B cell (primary cell): ENCODE measurements at regions not wholly inside any gene's neighbourhood (a gene's known extent, or its start where the extent isn't known, plus 50 kb on each side); places are given as distances from the start of the nearest gene placed in this dataset.

Experiments
- ATAC-seq: fragments of 200-7000 bp; cut with Tn5 transposase; one replicate; pipeline ENCODE4 v1.10.0; 2021; ENCODE audit warnings: low read depth, mild to moderate bottlenecking, moderate number of reproducible peaks, moderate library complexity
- CTCF ChIA-PET: fragments of 350-600 bp; sonication (Branson Sonifier 250); formaldehyde crosslinking; loops from one replicate; lab custom pipeline; 2021; ENCODE audit warnings: antibody characterized with exemption, inconsistent platforms; lab: Charles Lee
- POLR2A ChIA-PET: fragments of 350-600 bp; sonication (Branson Sonifier 250); formaldehyde crosslinking; loops from one replicate; lab custom pipeline; 2021; ENCODE audit warnings: antibody characterized with exemption; lab: Charles Lee
- DNase-seq: peaks from one replicate; pipeline ENCODE4 v3.0.0; 2013
- H2AFZ ChIP-seq: 2 replicates; pipeline ENCODE4 v1.6.1; 2012; ENCODE audit warnings: mild to moderate bottlenecking, low read depth, low read length; ENCODE audit not compliant: insufficient read depth, poor library complexity, severe bottlenecking
- H3K27ac ChIP-seq, 2 donors: 1 replicate in 1 of 2; 2 replicates in 1 of 2; pipeline ENCODE4 v1.5.1; 2012 to 2013; ENCODE audit warnings: low read length in 2 of 2, mild to moderate bottlenecking in 2 of 2, moderate library complexity in 1 of 2
- H3K27me3 ChIP-seq, 4 experiments: fragments of 200-600 bp in 1 of 4; sonication (generic) in 1 of 4; replicated peaks in 1 of 4; 1 replicate in 2 of 4; 2 replicates in 2 of 4; pipeline versions ENCODE4 v1.6.1 to v1.7.0; 2013 to 2016; ENCODE audit warnings: low read length in 3 of 4, mild to moderate bottlenecking in 2 of 4, mixed read lengths in 1 of 4, moderate library complexity in 1 of 4; ENCODE audit not compliant: insufficient read depth in 4 of 4, control insufficient read depth in 3 of 4; ENCODE audit errors: control extremely low read depth in 1 of 4
- H3K36me3 ChIP-seq, 2 experiments: replicated peaks in 1 of 2; 1 replicate in 1 of 2; 2 replicates in 1 of 2; pipeline versions ENCODE4 v1.6.1 to v1.7.1; 2013; ENCODE audit warnings: low read length in 1 of 2; ENCODE audit not compliant: insufficient read depth in 2 of 2, control insufficient read depth in 1 of 2; ENCODE audit errors: control extremely low read depth in 1 of 2, extremely low read depth in 1 of 2
- H3K4me1 ChIP-seq, 2 donors: fragments of 200-600 bp in 1 of 2; sonication (generic) in 1 of 2; 1 replicate in 1 of 2; 2 replicates in 1 of 2; pipeline versions ENCODE4 v1.5.1 to v1.6.1; 2013 to 2017; ENCODE audit warnings: low read length in 2 of 2; ENCODE audit not compliant: control insufficient read depth in 2 of 2, insufficient read depth in 2 of 2
- H3K4me2 ChIP-seq: replicated peaks from 2 replicates; pipeline ENCODE3; 2012; ENCODE audit warnings: mild to moderate bottlenecking, low read depth, low read length; ENCODE audit not compliant: poor library complexity, severe bottlenecking
- H3K4me3 ChIP-seq, 5 experiments: fragments of 200-600 bp in 1 of 5; sonication (generic) in 1 of 5; 1 replicate in 3 of 5; 2 replicates in 2 of 5; pipeline versions ENCODE4 v1.5.1 to v1.7.0; 2011 to 2016; ENCODE audit warnings: low read length in 4 of 5, mild to moderate bottlenecking in 4 of 5, low read depth in 2 of 5, control low read depth in 1 of 5, moderate library complexity in 1 of 5; ENCODE audit not compliant: insufficient read depth in 1 of 5; ENCODE audit errors: control extremely low read depth in 1 of 5, extremely low read depth in 1 of 5
- H3K79me2 ChIP-seq: fragments of 200-600 bp; sonication (generic); one replicate; pipeline ENCODE4 v1.6.0; 2016; ENCODE audit warnings: low read length; ENCODE audit not compliant: control insufficient read depth, insufficient read depth
- H3K9ac ChIP-seq: fragments of 200-600 bp; sonication (generic); 2 replicates; pipeline ENCODE4 v1.6.1; 2017; ENCODE audit warnings: mild to moderate bottlenecking, low read length, moderate library complexity
- H3K9me3 ChIP-seq, 3 donors: one replicate each; pipeline versions ENCODE4 v1.6.1 to v1.7.1; 2013; ENCODE audit warnings: low read length in 2 of 3; ENCODE audit not compliant: control insufficient read depth in 2 of 3, insufficient read depth in 1 of 3; ENCODE audit errors: control extremely low read depth in 1 of 3
- H4K20me1 ChIP-seq: 2 replicates; pipeline ENCODE4 v1.6.0; 2012; ENCODE audit warnings: mild to moderate bottlenecking, low read length; ENCODE audit not compliant: insufficient read depth, control insufficient read depth, poor library complexity, severe bottlenecking
- H3K27ac Mint-ChIP-seq: one replicate; pipeline ENCODE4 v1.8.0; 2021; ENCODE audit warnings: mixed read lengths
- H3K27me3 Mint-ChIP-seq: one replicate; pipeline ENCODE4 v1.8.0; 2021; ENCODE audit warnings: mixed read lengths
- H3K4me1 Mint-ChIP-seq: one replicate; pipeline ENCODE4 v1.8.0; 2021; ENCODE audit warnings: mixed read lengths
- H3K4me3 Mint-ChIP-seq: one replicate; pipeline ENCODE4 v1.8.0; 2021; ENCODE audit warnings: mixed read lengths
- H3K9me3 Mint-ChIP-seq: one replicate; pipeline ENCODE4 v1.8.0; 2022; ENCODE audit warnings: mixed read lengths; ENCODE audit not compliant: insufficient read depth
- CTCF ChIP-seq: fragments of 200-600 bp; IDR thresholded peaks from one replicate; pipeline ENCODE4 v1.8.0; 2022; ENCODE audit warnings: antibody characterized with exemption, mild to moderate bottlenecking
- EZH2 ChIP-seq: IDR thresholded peaks from 2 replicates; pipeline ENCODE4 v1.6.1; 2012; ENCODE audit warnings: borderline replicate concordance, low read depth, mild to moderate bottlenecking, moderate library complexity, low read length; ENCODE audit not compliant: insufficient read depth, poor library complexity, severe bottlenecking
- WGBS: methylation state at CpG from one replicate; pipeline ENCODE4 v1.1.5; 2013; ENCODE audit warnings: missing lambda C conversion rate; ENCODE audit not compliant: insufficient coverage; 5-methylcytosine and 5-hydroxymethylcytosine counted together
- intact Hi-C: fragments of 100-400 bp; cut with micrococcal nuclease; formaldehyde crosslinking; loops from one replicate; pipeline ENCODE4 v1.10.0; 2022

- H3K4me1 ChIP-seq: no peaks in the 10 kb centered on the region
- no peaks in the 10 kb centered on the region for H3K27me3 ChIP-seq
- H3K79me2 ChIP-seq: no peaks in the 10 kb centered on the region
- intact Hi-C loops: no loop called here
- H3K36me3 ChIP-seq: no peaks in the 10 kb centered on the region
- Mint-ChIP-seq H3K4me3 (no peak overlapping the region), H3K27ac (no peak overlapping the region), H3K27me3 (no peaks in the 10 kb centered on the region), H3K4me1 (no peaks in the 10 kb centered on the region), H3K9me3 (no peaks in the 10 kb centered on the region)
- H3K9me3 ChIP-seq: no peaks in the 10 kb centered on the region
- POLR2A ChIA-PET: no interaction called here
- no CpG with 5 or more reads among the region's 4 CpGs for WGBS
- no peak overlapping the region for H3K9ac ChIP-seq
- H3K4me2 ChIP-seq: peak overlapping the region; percentile 17
- ATAC-seq (no peak), DNase-seq (no peak)
- CTCF ChIA-PET: no interaction called here
- H2AFZ ChIP-seq: peak overlapping the region; percentile 47
- TF ChIP-seq CTCF (no peak), EZH2 (no peak)
- no peak overlapping the region for H3K27ac ChIP-seq
- no peak overlapping the region for H3K4me3 ChIP-seq
- H4K20me1 ChIP-seq: no peaks in the 10 kb centered on the region
Observed at GRCh38 chr3:145182196-145182911, 978.6 kb downstream of the PLOD2 start.

DNA sequence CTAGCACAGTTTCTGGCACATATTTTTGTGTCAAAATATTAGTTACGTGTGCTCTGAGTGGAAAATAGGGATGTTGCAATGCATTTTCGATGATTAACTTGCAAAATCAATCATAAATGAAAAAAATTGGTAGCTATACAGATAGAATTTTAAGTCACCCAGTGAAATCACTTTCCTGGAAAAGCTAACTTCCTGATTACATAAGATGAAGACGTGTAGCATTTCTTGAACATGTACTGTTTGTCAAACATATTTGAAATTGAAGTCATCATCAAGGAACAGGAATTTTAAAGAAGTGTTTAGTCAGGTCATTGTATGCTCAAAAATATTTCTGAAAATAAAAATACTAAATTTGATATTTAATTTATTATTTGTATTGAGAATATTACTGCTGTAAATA is 977.7 kb downstream of the PLOD2 start:
- DNase-seq: no peak
- Histone ChIP-seq H2AFZ (no peak overlapping the region), H3K4me1 (no peaks in the 10 kb centered on the region), H3K4me2 (no peak overlapping the region), H3K27me3 (no peaks in the 10 kb centered on the region), H3K79me2 (no peaks in the 10 kb centered on the region), H3K36me3 (no peaks in the 10 kb centered on the region), H3K27ac (no peak overlapping the region), H3K9ac (no peak overlapping the region), H3K4me3 (no peak overlapping the region), H3K9me3 (no peaks in the 10 kb centered on the region), H4K20me1 (no peaks in the 10 kb centered on the region)
- ChIA-PET CTCF (no interaction called here), POLR2A (no interaction called here)
- Mint-ChIP-seq H3K4me1 (no peaks in the 10 kb centered on the region), H3K27ac (no peak overlapping the region), H3K27me3 (no peaks in the 10 kb centered on the region), H3K9me3 (no peaks in the 10 kb centered on the region), H3K4me3 (no peak overlapping the region)
- ATAC-seq: no peak
- intact Hi-C loops: no loop called here
- TF ChIP-seq EZH2: no peak
- no peak for TF ChIP-seq CTCF
- no CpG with 5 or more reads among the region's 3 CpGs for WGBS
